GM21529 (cell line): ENCODE measurements at regions not wholly inside any gene's neighbourhood (a gene's known extent, or its start where the extent isn't known, plus 50 kb on each side); places are given as distances from the start of the nearest gene placed in this dataset.

ENCODE experiments used
- ATAC-seq: cut with Tn5 transposase; IDR thresholded peaks from one replicate; pipeline ENCODE4 v1.9.1; 2021; ENCODE audit not compliant: unreplicated experiment

DNA sequence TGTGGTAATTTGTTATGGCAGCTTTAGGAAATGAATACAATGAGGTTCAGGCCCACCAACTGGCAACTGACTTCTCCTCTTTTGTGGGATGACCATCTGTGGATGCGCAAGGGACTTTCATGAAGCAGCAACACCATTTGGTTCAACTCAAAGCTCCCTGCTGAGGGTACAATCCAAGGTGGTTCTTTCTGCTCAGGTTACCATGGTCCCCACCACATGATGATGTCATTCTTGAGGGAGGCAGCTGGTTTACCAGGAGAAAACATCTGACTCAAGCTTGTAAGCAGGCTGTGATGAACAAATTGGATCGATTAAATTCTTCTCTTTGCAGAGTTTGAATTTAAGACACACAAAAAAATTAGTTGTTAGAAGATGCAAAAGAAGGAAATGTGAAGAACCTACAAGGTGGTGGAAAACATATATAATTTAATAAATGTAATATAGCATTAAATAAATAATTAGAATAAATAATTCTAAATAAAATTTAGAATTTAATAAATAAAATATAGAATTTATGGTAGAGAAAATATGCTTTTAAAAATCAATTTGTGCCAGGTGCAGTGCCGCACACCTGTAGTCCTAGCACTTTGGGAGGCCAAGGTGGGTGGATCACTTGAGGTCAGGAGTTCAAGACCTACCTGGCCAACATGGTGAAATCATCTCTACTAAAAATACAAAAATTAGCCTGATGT, 67.6 kb upstream of the ANKFN1 start:
- ATAC-seq, result no peak

DNA sequence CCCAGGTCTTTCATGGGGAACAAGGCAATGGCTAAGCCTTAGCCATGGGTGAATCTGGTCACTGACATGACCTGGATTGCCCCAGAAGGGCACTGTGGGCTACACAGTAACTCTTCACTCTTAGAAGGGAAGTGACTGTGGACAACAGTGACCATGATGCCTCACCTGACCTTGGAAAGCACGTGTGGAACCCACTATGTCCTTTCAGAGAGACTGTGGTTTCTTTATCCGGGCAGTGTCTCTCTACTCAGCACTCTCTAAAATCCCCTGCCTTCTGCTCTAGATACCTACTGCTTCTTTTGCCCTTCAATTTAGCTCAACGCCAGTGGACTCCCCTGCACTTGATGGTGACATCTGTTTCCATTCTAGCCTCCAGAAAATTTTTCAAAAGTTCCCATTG, 66.1 kb upstream of the ANKFN1 start:
- ATAC-seq, result no peak

DNA sequence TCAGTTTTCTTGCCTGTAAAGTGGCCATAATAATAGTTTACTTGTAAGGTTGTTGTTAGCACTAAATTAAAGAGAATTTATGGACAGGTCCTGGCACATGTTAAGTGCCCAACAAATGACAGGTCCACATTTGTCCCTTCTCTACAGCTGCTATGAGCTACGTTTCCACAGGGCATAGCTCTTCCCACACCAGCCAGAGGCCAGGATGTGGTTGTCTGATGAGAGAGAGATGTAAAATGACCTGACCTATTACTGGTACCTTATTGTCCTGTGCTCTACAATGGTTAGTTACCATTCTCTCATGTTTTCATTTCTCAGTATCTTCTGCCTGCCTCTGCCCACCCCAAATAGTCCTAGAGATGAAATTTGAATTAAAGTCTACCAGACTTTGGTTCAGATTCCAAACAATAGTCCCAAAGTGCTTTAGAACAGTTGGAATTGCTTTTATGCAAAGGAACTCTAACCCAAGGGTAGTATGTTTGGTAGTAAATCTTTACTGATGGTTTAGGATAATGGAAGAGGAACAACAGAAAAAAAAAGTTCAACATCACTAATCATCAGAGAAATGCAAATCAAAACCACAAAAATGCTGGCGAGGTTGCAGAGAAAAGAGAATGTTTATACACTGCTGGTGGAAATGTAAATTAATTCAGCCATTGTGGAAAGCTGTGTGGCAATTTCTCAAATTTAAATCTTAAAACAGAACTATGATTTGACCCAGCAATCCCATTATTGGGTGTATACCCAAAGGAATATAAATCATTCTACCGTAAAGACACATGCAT, 57.1 kb upstream of the ANKFN1 start:
- ATAC-seq, result no peak

DNA sequence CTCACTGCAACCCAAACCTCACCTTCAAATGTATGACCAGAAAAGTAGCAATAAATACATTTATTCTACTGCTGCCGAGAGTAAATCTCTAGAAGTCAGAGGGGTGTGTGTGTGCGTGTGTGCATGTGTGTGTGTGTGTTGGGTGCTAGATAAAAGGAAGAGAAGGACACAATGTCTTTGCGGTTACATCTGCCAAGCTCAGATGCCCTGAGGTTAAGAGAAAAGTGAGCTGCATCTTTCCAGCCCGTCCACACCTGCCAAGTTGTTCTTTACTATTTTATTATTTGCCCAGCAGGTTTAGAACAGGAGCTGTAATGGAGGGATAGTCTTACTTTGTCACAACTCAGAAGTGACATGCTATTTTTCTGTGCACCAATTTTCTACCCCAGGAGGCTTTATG, 54.5 kb upstream of the ANKFN1 start:
- no peak for ATAC-seq

DNA sequence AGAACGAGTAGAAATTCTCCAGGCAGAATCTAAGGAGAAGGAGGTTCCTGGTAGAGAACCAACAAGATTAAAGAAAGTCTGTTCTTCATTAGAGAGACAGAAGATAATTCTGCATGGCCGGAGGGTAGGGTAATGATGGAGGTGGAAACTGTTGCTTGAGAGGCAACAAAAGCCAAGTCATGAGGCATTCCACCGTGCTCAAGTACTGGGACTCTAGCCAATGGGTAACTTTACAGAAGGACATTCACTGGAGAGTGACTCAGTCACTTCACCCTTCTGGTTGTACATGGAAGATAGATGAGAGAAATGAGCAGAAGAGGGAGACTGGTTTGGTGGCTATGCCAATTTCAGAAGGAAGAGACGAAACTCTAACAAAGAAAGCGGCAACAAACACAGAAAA, 53.6 kb upstream of the ANKFN1 start:
- no peak for ATAC-seq
